HCEC 1CT (cell line): ENCODE measurements at regions not wholly inside any gene's neighbourhood (a gene's known extent, or its start where the extent isn't known, plus 50 kb on each side); places are given as distances from the start of the nearest gene placed in this dataset.
"Not testable (repeated sequence)": the region's sequence is repeated elsewhere in the genome, so short reads cannot be mapped to it uniquely, and the experiment has no call there.

ENCODE experiments used
- DNase-seq: peaks from one replicate; pipeline ENCODE4 v3.0.0-alpha.2; 2017

DNA sequence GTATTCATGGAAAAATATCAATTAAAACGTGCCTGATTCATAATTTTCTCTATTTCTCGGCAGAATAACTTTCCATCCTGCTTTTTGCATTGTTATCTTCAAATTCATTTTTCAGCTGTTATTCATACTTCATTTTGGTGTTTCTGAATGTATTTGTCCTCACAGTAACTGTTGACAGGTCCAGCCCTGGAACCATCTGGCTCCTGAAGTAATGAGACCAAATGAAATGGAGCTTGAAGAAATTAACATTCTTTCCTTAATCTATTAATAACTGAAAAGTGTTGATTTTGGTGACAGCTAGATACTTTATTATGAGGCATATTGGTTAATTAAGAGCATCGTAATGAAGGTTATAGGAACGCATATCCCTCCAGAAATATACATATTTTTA lies 257.0 kb upstream of the MINDY3 start:
- DNase-seq = no peak

DNA sequence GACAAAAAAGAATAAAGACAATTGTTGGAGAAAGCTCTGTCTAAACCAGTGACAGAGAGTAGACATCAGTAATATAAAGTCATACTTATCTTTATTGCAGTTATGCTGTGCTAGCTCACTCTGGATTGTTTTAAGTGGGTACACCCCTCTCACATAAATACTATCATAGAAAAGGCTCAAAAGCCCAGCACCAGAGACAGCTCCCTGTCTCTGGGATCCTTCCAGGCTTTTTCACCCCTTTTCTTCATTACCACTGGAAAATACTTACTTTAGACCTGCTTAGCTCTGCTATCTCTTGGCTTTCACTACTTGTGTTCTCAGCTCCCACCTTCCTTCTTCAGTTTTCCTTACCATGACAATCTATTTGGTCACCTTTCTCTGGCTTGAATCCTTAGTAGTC lies 259.1 kb upstream of the MINDY3 start:
- no peak for DNase-seq

DNA sequence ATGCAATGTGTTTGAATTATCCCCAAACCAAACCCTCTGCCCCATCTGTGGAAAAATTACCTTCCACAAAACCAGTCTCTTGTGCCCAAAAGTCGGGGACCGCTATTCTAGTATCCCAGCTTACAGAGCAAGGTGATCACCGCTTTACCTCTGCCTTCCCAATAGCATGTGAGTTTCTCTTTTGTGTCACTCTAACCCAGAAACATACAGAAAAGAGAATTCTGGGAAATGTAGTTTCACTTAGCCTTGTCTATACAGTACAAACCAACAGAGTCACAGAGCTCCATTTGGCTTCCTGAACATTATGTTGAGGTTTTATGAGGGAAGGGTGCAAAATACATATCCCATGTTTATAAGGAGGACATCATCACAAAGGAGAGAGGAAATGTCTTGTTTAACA lies 260.3 kb upstream of the MINDY3 start:
- DNase-seq = no peak

DNA sequence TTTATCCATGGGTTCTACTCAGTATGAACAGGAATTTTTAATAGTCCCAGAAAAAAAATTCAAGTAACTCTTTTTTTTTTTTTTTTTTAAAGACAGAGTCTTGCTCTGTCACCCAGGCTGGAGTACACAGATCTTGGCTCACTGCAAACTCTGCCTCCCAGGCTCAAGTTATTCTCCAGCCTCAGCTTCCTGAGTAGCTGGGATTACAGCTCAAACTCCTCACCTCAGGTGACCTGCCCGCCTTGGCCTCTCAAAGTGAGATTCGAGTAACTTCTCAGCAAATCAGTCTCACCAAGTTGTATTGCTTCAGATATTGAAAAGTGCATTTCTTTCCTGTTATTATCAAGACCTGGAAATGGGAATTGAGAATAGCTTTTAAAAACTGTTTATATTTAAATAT lies 281.2 kb upstream of the MINDY3 start:
- no peak for DNase-seq

DNA sequence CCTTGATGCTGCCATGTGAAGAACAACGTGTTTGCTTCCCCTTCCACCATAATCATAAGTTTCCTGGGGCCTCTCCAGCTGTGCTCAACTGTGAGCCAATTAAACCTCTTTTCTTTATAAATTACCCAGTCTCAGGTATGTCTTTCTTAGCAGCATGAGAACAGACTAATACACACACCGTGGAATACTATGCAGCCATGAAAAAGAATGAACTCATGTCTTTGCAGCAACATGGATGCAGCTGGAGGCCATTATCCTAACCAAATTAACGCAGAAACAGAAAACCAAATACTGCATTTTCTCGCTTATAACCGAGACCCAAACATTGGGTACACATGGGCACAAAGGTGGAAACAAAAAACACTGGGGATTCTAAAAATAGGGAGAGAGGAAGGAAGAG lies 286.7 kb upstream of the MINDY3 start:
- DNase-seq = no peak

DNA sequence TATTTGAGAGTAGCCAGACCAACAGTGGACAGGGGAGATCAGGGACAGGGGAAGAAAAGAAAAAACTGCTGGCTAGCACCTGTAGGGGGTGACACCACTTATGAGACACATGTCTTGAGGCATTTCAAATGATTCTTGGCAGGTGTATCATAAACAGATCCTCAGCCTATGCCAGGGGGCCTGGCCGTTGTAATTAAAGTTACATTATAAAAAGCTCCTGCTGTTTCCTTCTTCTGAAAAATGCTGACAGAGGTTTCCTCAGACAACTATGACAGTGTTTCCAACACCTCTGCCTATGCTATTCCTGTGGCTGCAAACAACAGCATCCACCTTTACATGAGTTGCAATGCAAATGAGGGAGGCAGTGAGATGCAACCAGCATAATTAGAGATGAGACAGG lies 281.0 kb upstream of the PTER start:
- DNase-seq = no peak

DNA sequence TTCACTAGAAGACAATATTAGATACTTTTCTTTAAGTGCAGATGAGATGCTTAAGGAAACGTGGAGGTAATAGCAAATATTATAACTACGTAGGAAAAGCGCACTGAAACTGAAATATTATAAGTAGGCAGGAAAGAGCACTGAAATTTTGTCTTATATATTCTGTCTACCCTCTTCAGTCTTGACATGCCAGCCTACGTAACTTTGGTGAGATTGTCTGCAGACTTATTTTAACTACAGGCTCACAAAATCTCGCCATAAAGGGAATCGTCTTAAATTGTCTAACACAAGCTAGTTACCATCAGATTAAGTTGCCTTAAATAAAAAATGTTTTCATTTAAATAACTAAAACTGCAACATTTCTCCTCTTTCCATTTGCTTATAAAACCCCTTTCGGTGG lies 280.1 kb upstream of the PTER start:
- no peak for DNase-seq

DNA sequence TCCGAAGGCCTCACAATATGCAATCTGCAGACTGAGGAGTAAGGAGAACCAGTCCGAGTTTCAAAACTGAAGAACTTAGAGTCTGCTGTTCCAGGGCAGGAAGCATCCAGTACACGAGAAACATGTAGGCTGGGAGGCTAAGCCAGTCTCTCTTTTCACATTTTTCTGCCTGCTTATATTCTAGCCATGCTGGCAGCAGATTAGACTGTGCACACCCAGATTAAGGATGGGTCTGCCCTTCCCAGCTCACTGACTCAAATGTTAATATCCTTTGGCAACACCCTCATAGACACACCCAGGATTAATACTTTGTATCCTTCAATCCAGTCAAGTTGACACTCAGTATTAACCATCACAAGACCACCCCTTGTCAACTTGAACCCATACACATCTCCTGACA lies 271.7 kb upstream of the PTER start:
- not testable (repeated sequence) for DNase-seq

DNA sequence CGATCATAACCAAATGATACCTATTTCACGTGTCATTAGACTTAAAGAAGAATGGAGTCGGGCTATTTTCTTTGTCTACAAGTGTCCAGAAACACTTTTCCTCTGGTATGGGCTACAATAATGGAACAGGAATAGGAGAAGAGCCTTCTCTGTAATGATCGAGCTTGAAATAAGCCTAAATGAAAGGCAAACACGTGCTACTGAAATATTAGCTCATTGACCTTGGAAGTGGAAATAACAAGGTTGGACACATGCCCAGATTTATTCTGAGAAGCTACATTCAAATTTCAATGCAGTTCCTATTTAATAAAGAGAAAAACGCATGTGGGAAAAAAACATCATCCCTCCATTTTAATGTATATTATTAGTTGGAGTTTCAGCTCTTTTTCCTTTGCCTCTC lies 254.7 kb upstream of the PTER start:
- no peak for DNase-seq

DNA sequence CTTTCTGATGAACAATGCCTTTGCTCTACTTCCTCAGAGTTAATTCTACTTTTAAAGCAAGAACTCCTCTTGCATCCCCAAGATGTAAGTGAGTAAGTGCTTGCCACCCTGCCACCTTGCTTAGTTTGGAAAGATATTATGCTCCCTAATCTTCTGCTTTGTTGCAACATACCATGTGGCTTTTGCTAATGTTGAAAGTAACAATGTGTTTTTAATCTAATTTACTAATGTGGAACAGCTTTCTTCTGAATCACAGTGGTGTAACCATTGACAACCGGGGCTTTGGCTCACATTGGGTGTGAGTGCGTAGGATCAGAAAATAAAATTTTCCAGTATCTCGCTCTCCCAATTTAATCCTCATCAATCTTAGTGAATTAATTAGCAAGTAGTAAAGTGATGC lies 254.1 kb upstream of the PTER start:
- DNase-seq = no peak

DNA sequence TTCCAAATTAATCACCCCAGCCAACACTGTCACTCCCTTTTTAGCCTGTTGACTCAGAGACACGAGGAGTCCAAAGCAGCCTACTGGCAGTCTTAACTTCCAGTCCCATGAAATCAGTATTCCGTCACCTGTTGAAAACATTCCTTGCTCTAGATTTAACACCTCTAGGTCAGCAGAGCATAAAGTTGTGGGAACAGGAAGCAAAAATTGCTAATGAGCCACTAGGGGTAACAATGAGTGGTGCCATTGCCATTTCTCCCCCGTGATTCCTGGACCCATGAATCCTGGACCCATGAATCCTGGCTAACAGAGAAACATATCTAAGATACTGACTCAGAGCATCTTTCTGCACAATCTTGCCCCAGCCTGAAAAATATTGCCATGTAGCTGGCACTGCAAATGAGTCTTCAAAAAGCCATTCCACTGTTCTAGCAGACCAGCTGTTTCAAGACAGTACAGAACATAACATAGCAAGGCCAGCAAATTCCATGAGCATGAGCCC lies 252.7 kb upstream of the PTER start:
- DNase-seq = no peak

DNA sequence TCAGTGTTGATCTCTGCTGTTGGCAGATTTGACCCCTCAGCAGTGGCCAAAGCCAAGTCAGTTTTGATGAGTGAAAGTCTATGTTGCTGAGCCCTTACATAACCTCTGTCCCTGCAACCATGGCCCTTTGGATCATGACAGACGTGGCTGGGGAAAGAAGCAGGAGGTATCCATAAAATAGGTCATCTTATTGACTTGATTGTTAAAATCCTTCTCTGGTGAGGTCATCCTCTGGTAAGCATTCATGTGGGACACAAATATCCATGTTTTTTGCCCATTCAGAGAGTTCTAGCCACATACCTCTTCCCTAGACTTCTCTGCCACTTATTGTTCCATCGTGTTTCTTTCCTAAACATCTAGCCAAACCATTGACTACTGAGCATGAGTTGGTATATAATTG lies 251.9 kb upstream of the PTER start:
- DNase-seq = no peak

DNA sequence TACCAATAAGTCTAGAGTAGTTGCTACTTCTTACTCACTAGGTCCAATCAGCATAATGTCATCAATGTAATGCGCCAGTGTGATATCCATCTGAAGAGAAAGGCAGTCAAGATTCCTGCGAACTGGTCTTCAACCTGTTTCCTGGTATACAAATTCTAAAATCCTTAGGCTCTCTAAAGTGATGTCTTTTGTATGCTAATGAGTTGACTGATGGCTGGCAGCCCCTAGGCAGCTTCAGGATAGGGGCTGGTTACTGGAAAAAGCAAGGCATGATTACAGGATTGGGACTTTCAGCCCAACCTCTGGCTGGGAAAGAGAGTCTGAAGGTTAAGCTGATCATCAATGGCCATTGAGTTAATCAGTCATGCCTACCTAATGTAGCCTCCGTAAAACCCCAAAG lies 250.2 kb upstream of the PTER start:
- no peak for DNase-seq

DNA sequence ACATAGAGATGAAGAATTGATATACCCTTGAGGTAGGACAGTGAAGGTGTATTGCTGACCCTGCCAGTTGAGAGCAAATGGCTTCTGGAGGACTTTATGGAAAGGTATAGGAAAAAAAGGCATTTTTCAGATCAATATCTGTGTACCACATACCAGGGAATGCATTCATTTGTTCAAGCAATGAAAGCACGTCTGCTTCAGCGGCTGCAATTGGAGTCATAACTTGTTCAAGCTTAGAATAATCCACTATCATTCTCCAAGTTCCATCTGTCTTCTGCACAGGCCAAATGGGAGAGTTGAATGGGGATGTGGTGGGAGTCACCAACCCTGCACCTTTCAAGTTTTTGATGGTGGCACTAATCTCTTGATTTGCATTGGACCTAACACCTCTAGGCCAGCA lies 249.6 kb upstream of the PTER start:
- no peak for DNase-seq

DNA sequence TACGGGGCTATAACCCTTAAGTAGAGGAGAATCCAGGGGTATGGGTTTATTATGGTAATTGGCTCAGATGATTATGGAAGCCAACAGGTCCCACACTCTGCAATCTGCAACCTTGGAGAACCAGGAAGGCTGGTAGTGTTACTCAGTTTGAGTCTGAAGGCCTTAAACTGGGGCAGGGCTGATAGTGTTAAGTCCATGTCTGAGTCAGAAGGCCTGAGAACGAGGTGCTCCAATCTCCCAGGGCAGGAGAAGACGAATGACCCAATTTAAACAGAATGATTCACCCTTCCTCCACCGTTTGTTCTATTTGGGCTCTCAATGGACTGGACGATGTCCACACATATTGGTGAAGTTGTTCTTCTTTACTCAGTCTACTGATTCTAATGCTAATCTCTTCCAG lies 244.5 kb upstream of the PTER start:
- DNase-seq = no peak

DNA sequence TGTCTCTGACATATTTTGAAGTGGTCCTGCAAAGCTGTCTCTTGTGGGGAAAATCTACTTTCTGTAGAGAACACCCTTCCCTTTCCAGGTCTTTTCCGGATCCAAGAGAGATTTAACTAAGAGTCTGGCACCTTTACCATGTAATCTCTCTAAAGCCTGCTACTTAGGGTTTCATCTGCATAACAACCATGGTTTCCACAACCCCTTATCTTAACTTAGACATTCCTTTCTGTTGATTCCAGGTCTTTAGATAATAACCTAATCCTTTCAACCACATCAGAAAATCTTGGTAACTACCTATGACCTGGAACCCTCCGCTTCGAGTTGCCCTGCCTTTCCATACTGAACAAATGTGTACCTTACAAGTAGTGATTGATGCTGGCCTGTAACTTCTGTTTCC lies 243.6 kb upstream of the PTER start:
- DNase-seq = no peak

DNA sequence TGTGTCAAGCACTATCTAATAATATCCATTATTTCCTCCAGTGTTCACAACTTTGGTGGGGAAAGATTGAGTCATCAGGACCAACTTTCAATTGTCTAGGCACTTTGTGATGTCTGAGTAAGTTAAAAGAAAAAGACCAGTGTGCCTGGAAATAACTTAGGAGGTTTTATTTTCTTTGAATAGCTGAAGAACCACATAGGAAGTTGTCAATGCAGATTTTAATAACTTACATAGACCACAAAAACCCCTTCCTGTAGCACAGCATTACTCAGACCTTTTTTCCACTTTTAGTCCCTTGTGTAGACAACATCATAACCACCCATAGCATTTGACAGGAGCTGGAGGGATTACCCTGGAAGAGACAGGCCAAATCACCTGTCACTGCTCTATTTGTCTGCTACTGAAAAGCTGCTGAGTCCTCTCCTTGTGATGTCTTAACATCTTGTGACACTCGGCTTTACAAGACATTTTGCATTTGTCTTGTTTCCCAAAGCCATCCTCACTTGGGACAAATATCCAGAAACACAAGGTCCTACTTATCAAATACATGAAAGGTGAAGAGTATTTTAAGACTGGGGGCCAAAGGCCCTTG lies 241.5 kb upstream of the PTER start:
- DNase-seq = no peak

DNA sequence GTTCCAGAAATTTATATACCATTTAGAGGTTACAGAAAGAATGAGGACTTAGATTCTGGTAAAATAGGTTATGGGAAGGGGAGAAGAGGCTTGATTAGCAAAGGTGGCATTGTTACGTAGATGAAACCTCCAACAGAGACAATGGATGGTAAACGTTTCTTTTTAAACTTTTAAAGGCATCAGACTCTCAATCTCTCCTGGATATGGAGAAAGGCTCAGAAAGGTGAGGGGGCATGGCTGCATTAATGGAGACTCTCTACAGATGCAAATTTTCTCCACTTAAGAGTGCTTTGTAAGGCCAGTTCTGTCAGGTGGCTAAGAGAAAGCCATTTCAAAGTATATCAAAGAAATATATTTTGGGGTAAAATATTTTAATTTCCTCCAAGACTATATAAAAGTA lies 240.9 kb upstream of the PTER start:
- DNase-seq = no peak

DNA sequence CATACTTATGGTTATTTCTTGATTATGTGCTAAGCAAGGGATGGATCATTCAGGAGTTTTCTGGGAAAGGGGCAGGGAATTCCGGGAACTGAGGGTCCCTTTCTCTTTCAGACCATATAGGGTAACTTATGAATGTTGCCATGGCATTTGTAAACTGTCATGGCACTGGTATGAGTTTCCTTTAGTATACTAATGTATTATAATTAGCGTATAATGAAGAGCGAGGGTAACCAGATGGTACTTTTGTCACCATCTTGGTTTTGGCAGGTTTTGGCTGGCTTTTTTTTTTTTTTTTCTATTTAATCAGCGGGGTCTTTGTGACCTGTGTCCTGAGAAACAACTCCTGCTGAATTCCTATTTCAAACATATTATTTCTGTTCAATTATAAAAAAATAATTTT lies 237.6 kb upstream of the PTER start:
- DNase-seq = no peak

DNA sequence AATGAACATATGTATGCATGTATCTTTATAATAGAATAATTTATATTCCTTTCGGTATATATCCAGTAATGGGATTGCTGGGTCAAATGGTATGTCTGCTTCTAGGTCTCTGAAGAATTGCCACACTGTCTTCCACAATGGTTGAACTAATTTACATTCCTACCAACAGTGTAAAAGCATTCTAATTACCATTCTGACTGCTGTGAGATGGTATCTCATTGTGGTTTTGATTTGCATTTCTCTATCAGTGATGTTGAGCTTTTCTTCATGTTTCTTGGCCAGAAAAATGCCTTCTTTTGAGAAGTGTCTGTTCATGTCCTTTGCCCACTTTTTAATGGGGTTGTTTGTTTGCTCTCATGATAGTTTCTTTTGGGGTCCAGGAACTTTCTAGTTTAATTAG lies 213.2 kb upstream of the PTER start:
- DNase-seq = not testable (repeated sequence)

DNA sequence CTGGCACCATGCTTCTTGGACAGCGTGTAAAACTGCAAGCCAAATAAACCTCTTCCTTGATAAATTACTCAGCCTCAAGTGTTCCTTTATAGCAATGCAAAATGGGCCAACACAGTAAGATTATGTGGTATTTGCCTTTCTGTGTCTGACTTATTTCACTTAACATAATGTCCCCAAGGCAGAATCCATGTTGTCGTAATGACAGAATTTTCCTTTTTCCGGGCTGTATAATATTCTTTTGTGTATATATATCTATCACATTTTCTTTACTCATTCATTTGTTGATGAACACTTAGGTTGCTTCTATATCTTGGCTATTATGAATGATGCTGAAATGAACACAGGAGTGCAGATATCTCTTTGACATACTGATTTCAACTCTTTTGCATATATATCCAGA lies 209.1 kb upstream of the PTER start:
- no peak for DNase-seq

DNA sequence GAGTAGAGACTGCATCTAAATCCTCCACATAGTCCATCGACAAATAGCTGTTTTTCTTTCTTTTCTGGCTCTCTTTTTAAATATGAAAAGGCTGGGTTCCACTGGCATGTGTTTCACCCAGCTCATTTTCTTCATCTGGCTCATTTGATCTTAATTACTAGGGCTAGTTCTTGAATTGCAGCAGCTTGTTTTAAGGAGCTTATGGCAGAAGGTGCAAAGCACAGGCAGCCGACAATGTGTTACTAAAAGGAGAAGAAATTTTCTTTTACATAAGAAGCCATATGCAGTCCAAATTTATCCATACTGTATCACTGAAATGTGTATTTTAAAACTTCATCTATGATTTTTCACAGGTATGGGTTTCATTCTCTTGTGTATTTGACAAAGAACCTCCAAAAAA lies 205.6 kb upstream of the PTER start:
- no peak for DNase-seq

DNA sequence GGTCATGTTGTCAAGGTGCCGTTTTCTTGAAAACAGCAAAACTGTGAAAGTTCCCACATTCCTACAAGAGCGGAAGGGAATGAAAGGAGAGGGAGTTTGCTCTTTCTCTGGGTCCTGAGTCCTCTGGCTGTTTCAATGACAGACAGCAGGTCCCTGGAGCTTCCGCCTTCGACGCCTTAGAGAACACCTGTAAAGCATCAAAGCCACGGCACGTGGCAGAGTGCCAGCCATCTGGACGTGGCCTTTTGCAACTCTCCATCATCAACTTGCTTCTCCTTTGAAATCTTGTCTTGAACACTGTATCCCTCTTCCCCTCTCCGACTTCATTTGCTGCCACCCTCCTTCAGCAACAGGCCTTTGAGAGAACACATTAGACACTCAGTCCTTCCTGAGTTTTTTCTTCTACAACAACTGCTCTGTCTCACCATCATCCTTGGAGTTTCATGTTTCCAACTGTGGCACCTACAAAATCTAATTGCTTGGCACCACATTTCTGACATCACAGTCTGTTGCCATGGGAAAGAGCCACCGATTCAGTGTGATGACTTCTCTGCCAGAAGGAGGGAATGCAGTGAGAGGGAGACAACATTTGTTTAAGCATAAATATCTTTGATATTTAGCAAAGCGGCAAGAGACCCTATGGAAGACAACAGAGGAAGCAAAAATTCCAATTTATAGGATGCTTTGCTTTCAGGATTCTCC lies 204.9 kb upstream of the PTER start:
- no peak for DNase-seq

DNA sequence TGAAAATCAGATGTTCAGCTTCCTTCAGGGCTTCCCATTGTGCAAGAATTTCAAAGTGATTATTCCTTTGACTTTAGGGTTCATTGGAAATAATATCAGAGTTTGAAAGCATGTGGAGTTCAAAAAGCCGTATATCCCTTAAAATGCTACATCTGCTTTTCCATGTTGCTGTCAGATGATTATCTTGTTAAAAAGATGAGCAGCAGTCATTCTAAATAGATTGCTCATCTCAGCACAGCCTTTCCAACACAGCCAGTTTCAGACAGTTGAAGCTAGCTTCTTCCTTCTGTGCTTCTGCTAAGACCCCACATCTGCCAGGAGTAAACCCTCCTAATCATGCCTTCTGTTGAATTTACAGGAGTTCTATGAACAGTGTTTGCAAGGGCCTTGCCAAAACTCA lies 204.4 kb upstream of the PTER start:
- no peak for DNase-seq

DNA sequence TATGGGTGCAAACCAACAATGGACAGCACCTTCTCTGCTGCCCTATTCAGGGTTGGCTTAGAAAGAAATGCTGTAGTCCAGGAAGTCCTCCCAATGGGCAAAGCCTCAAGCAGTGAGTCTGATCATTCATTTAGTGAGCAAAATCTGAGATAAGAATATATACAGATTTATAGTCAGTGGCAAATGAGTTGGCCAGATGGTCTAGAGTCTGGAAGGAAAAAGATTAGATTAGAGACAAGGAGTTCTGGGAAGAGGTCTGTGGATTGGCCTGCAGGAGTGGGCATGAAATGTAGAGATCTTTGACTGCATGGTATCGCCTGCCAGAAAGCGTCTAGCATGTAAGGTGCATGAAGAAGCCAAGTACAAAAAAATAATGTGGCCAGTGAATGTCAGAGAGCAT lies 201.9 kb upstream of the PTER start:
- no peak for DNase-seq
